ENCODE measurements at regions not wholly inside any gene's neighbourhood (a gene's known extent, or its start where the extent isn't known, plus 50 kb on each side); places are given as distances from the start of the nearest gene placed in this dataset.

- H3K27ac ChIP-seq = no peak overlapping the region
- no peak overlapping the region for H3K4me3 ChIP-seq
- DNase-seq = no peak
- no peak for TF ChIP-seq CTCF (IDR thresholded peaks at IDR 0.05)
- WGBS, 2 donors = 86 to 92% methylated on average over 5 of the region's 5 CpGs
- ATAC-seq = no peak
- intact Hi-C loops (cut with DNase I) = no loop called here
- no peaks in the 10 kb centered on the region for H3K36me3 ChIP-seq
- H3K9me3 ChIP-seq = no peaks in the 10 kb centered on the region
- FAIRE-seq = no peak
- no peaks in the 10 kb centered on the region for H3K27me3 ChIP-seq
- no peaks in the 10 kb centered on the region for H3K4me1 ChIP-seq
Measured at GRCh38 chr6:33949111-33949510, 145.3 kb upstream of the MLN start.

- Histone ChIP-seq H3K9me3 (no peaks in the 10 kb centered on the region), H3K36me3 (no peaks in the 10 kb centered on the region), H3K27me3 (no peaks in the 10 kb centered on the region), H3K4me1 (no peaks in the 10 kb centered on the region), H3K27ac (no peak overlapping the region), H3K4me3 (no peak overlapping the region)
- intact Hi-C loops (cut with DNase I) = no loop called here
- TF ChIP-seq CTCF (IDR thresholded peaks at IDR 0.05) = no peak
- peak in 1 of 4 donors; percentile 60 for ATAC-seq
- DNase-seq = no peak
- no peak for FAIRE-seq
- whole genome bisulfite sequencing, 2 donors = 52 to 53% methylated on average over 6 of the region's 6 CpGs
Measured at GRCh38 chr6:33947916-33948594, 144.3 kb upstream of the MLN start.

- 81 to 82% methylated on average over 4 of the region's 4 CpGs for WGBS, 2 donors
- ATAC-seq = no peak
- no peaks in the 10 kb centered on the region for H3K27me3 ChIP-seq
- H3K4me1 ChIP-seq = no peaks in the 10 kb centered on the region
- no peak for TF ChIP-seq CTCF (IDR thresholded peaks at IDR 0.05)
- H3K36me3 ChIP-seq = no peaks in the 10 kb centered on the region
- H3K9me3 ChIP-seq = no peaks in the 10 kb centered on the region
- H3K27ac ChIP-seq = no peak overlapping the region
- no peak overlapping the region for H3K4me3 ChIP-seq
- intact Hi-C loops (cut with DNase I) = no loop called here
- FAIRE-seq = no peak
- DNase-seq = no peak
Measured at GRCh38 chr6:33947047-33947446, 143.2 kb upstream of the MLN start.

GRCh38 chr6:33945931-33946330 is 142.1 kb upstream of the MLN start:
- Histone ChIP-seq H3K27me3 (no peaks in the 10 kb centered on the region), H3K9me3 (no peaks in the 10 kb centered on the region), H3K36me3 (no peaks in the 10 kb centered on the region), H3K4me1 (no peaks in the 10 kb centered on the region), H3K27ac (no peak overlapping the region), H3K4me3 (no peak overlapping the region)
- no peak for TF ChIP-seq CTCF (IDR thresholded peaks at IDR 0.05)
- intact Hi-C loops (cut with DNase I) = no loop called here
- FAIRE-seq = no peak
- no peak for ATAC-seq
- 85 to 88% methylated on average over 6 of the region's 6 CpGs for WGBS, 2 donors
- no peak for DNase-seq

- TF ChIP-seq CTCF (IDR thresholded peaks at IDR 0.05) = no peak
- Histone ChIP-seq H3K36me3 (no peaks in the 10 kb centered on the region), H3K4me1 (no peaks in the 10 kb centered on the region), H3K4me3 (no peak overlapping the region), H3K27me3 (no peaks in the 10 kb centered on the region), H3K27ac (no peak overlapping the region), H3K9me3 (no peaks in the 10 kb centered on the region)
- 72 to 79% methylated on average over 22 of the region's 22 CpGs for WGBS, 2 donors
- ATAC-seq (no peak), DNase-seq (no peak), FAIRE-seq (no peak)
- intact Hi-C loops (cut with DNase I) = no loop called here
Measured at GRCh38 chr6:33944686-33945411, 141.0 kb upstream of the MLN start.

Measured in pancreas (tissue), 10 donors.